Breast epithelium (tissue), 3 donors: ENCODE measurements at regions not wholly inside any gene's neighbourhood (a gene's known extent, or its start where the extent isn't known, plus 50 kb on each side); places are given as distances from the start of the nearest gene placed in this dataset.

Experiments
- CTCF ChIP-seq, 3 donors: fragments of 450-650 bp; IDR thresholded peaks; one replicate each; pipeline ENCODE4 v1.5.1; 2016 to 2017; ENCODE audit warnings: antibody characterized with exemption in 3 of 3, mild to moderate bottlenecking in 3 of 3, moderate library complexity in 3 of 3
- POLR2AphosphoS5 ChIP-seq, 3 donors: sonication (generic); formaldehyde crosslinking; IDR thresholded peaks; one replicate each; pipeline ENCODE4 v1.6.1; 2017; ENCODE audit warnings: antibody characterized with exemption in 3 of 3

GRCh38 chr3:67920311-67920710 lies 265.9 kb upstream of the SUCLG2 start:
- TF ChIP-seq CTCF (IDR thresholded peaks at IDR 0.05): no peak
- no peak for TF ChIP-seq POLR2AphosphoS5 (IDR thresholded peaks at IDR 0.05)
